Natural killer cell treated with Interleukin-12 subunit alpha and Interleukin-12 subunit beta and Interleukin-15 and Interleukin-18, amount 100 ng/mL, for 72 hours (primary cell): ENCODE measurements at regions not wholly inside any gene's neighbourhood (a gene's known extent, or its start where the extent isn't known, plus 50 kb on each side); places are given as distances from the start of the nearest gene placed in this dataset.

Source experiments
- ATAC-seq, 2 donors: fragments of 150-1000 bp; cut with Tn5 transposase in 1 of 2; sonication (Bioruptor Pico), chemical (Tn5 transposase) in 1 of 2; 2 replicates each; pipeline ENCODE4 v1.10.0; 2021
- DNase-seq: peaks from one replicate; pipeline ENCODE4 v3.0.0; 2022; ENCODE audit warnings: low spot score
- H3K27ac Mint-ChIP-seq, 2 donors: 1 replicate in 1 of 2; 2 replicates in 1 of 2; pipeline ENCODE4 v1.8.0; 2022; ENCODE audit warnings: mixed read lengths in 2 of 2, mild to moderate bottlenecking in 1 of 2, moderate library complexity in 1 of 2
- H3K27me3 Mint-ChIP-seq, 2 donors: 1 replicate in 1 of 2; 2 replicates in 1 of 2; pipeline ENCODE4 v1.8.0; 2022; ENCODE audit warnings: mixed read lengths in 2 of 2
- H3K36me3 Mint-ChIP-seq: one replicate; pipeline ENCODE4 v1.8.0; 2022; ENCODE audit warnings: mixed read lengths
- H3K4me1 Mint-ChIP-seq, 2 donors: 1 replicate in 1 of 2; 2 replicates in 1 of 2; pipeline ENCODE4 v1.8.0; 2022; ENCODE audit warnings: low read depth in 2 of 2, mixed read lengths in 2 of 2, mild to moderate bottlenecking in 1 of 2
- H3K4me3 Mint-ChIP-seq: one replicate; pipeline ENCODE4 v1.8.0; 2022; ENCODE audit warnings: mixed read lengths
- H3K9me3 Mint-ChIP-seq: 2 replicates; pipeline ENCODE4 v1.8.0; 2022; ENCODE audit warnings: mixed read lengths

DNA sequence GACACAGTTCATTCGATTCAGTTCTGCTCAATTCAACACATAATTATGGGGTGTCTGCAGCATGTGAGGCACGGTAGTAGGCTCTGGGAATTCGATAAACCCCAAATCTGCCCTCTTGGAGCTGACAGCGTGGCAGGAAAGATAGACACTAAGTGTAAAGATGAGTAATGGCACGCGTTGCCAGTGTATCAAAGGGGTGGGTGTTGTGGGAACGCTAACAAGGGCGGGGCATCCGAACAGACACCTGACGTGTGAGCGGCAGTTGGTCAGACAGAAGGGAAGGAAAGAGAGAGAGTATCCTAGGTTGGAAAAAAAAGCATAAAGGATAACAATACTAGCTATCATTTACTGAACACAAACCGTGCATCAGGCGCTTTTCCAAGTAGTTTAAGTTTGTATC is 125.7 kb upstream of the HAAO start:
- H3K36me3 Mint-ChIP-seq: no peaks in the 10 kb centered on the region
- peaks cover 6 to 7% of the 10 kb centered on the region in 2 donors for H3K27me3 Mint-ChIP-seq
- no peaks in the 10 kb centered on the region for H3K9me3 Mint-ChIP-seq
- H3K4me3 Mint-ChIP-seq: no peak overlapping the region
- peaks cover 4 to 5% of the 10 kb centered on the region in 2 donors for H3K4me1 Mint-ChIP-seq
- H3K27ac Mint-ChIP-seq: no peak overlapping the region
- ATAC-seq (no peak), DNase-seq (peak; percentile 26)

DNA sequence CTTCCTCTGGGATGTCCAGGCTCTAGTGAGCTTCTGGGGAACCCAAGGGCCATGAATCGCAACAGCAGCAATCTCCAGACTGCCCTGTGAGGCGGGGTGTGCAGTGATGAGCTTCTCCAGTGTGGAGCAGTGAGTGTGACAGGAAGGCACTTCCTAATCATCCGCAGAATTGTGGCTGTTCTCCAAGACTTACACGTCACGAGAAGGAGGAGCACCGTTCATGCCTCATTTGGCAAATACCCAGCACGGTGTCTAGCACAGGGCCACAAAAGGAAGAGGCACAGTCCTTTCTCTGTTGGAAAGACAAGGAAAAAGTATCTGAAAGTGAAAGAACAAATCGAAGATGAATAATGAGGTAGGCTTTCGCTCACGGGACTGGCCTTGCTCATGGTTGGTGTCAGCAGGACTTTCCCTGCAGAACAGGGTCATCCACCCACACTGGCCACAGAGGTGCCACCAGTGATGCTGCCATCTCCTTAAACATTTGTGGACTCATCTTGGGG is 125.1 kb upstream of the HAAO start:
- Mint-ChIP-seq H3K9me3 (no peaks in the 10 kb centered on the region), H3K4me1 (peaks cover 4 to 5% of the 10 kb centered on the region in 2 donors), H3K36me3 (no peaks in the 10 kb centered on the region), H3K27ac (no peak overlapping the region), H3K4me3 (no peak overlapping the region), H3K27me3 (peaks cover 6 to 7% of the 10 kb centered on the region in 2 donors)
- no peak for DNase-seq
- no peak for ATAC-seq

DNA sequence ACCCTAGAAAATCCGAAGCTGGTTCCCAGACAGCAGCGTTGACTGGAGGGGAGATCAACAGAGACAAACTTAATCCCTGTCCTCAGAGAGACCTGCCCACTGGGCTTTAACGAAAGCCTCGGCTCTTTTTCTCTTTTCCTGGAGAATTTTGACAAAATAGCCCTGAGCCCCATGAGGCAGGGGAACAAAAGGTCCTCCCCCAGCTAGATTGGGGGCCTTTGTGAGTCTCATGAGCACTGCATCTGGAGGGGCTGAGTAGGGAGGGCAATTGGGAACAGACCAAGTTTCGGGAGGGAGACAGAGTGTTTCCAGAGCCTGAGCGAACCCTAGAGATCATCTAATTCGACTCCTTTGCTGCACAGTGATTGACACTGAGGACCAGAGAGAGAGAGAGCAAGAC is 123.9 kb upstream of the HAAO start:
- Mint-ChIP-seq H3K36me3 (no peaks in the 10 kb centered on the region), H3K9me3 (no peaks in the 10 kb centered on the region), H3K4me3 (no peak overlapping the region), H3K27me3 (peaks cover 6 to 7% of the 10 kb centered on the region in 2 donors), H3K27ac (no peak overlapping the region), H3K4me1 (peaks cover 4 to 5% of the 10 kb centered on the region in 2 donors)
- ATAC-seq (no peak), DNase-seq (peak; percentile 50)

DNA sequence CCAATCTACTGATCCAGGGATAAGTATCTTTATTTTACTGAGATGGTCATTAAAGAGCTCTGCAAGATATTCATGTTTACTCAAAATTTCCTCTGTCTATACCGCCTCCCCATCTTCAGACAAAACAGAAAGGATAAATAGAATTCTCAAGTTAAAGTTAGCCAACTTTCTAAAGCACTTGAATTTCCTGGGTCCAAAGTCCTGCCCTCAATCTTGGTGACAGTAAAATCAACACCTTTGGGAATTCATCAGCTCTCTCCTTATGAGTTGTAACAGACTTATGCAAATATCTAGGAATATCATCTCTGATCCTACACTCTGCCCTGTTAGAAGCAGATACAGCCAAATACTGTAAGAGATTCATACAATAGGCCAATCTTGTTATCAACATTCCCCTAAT is 122.5 kb upstream of the HAAO start:
- Mint-ChIP-seq H3K4me3 (no peak overlapping the region), H3K36me3 (no peaks in the 10 kb centered on the region), H3K4me1 (peaks cover 4 to 5% of the 10 kb centered on the region in 2 donors), H3K9me3 (no peaks in the 10 kb centered on the region), H3K27me3 (peaks cover 6 to 7% of the 10 kb centered on the region in 2 donors), H3K27ac (no peak overlapping the region)
- DNase-seq (no peak), ATAC-seq (no peak)

DNA sequence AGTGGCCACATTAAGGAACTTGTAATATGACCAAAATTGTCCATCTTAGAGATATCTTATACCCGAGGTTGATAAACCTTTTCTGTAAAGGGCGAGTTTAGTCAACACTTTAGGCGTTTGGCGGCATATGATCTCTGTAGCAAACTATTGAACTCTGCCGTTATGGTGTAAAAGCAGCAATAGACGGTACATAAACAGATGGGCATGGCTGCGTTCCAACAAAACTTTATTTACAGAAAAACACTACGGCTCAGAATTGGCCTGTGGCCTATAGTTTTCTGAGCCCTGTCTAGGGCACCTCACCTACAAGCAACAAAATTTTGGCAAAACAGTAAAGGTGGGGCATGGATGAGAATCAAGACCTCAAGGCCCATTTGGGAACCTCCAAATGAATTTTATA is 121.9 kb upstream of the HAAO start:
- Mint-ChIP-seq H3K4me1 (peaks cover 4 to 5% of the 10 kb centered on the region in 2 donors), H3K4me3 (no peak overlapping the region), H3K27ac (no peak overlapping the region)

DNA sequence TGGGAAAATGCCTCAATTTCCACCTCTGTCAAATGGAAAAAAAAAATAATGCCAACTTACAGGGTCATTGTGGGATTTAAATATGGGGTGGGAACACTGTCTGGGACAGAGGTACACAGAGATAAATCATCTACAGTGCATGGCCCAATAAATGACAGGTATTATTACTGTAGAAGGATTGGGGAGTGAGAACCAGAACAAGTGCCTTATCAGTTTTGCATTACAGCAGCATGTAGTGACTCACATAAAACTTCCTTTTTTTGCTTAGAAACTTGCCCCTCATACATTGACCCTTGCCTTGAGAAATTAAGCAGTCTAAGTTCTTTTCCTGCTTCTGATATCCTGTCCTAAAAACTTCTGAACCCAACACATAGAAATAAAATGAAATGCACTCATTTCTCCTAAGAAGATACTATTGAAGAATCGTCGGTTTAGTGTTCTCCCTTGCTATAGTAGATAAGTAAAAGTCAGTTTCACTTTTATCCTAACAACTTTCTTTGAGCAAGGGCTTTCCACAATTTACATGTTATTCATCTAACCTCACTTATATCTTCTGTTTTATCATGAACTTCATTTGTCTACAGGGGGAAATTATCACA is 121.0 kb upstream of the HAAO start:
- ATAC-seq: no peak
- H3K4me3 Mint-ChIP-seq: no peak overlapping the region

More for the DNA sequence above, 121.9 kb upstream of the HAAO start:
- H3K36me3 Mint-ChIP-seq: no peaks in the 10 kb centered on the region
- DNase-seq (no peak), ATAC-seq (no peak)
- H3K9me3 Mint-ChIP-seq: no peaks in the 10 kb centered on the region
- peaks cover 6 to 7% of the 10 kb centered on the region in 2 donors for H3K27me3 Mint-ChIP-seq

DNA sequence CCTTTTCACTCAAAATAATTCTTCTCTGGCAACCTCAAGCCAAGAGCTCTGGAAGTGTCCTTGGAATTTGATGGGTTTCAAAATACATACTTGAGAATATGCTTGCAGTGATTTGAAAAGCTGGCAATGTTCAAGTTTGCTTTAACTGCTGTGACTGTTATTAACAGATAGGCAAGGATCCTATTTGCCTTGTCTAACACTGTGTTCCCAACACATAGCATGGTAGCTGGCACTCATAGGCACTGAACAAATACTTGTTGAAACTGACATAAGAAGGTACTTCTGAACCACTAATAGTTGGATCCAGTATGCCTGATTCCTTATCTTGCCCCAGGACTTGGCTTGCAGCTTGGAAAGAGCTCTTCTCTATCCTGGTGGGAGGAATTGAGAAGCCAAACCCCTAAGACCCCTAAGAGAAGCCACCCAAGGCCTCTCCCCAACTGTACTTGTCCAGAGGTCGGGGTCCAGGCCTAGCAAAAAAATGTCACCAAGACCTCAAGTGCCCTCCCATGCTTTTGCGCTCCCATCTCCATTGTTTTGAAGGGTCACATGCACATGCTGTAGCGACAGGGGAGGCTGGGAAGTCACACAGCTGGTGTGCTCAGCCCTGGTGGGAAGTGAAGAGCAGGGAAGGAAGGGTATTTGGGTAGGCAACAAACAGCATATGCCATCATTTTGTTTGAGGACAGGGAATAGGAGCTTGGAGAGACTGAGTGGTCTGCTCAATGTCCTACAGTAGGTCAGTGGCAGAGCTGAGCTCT is 118.4 kb upstream of the HAAO start:
- Mint-ChIP-seq H3K27me3 (peaks cover 5 to 8% of the 10 kb centered on the region in 2 donors), H3K9me3 (no peaks in the 10 kb centered on the region), H3K27ac (no peak overlapping the region), H3K4me1 (peaks cover 4 to 11% of the 10 kb centered on the region in 2 donors), H3K4me3 (no peak overlapping the region), H3K36me3 (no peaks in the 10 kb centered on the region)
- no peak for DNase-seq
- ATAC-seq: no peak

More for the DNA sequence above, 121.0 kb upstream of the HAAO start:
- Mint-ChIP-seq H3K27me3 (peaks cover 6 to 7% of the 10 kb centered on the region in 2 donors), H3K4me1 (peaks cover 4 to 5% of the 10 kb centered on the region in 2 donors), H3K9me3 (no peaks in the 10 kb centered on the region), H3K36me3 (no peaks in the 10 kb centered on the region), H3K27ac (no peak overlapping the region)
- no peak for DNase-seq

DNA sequence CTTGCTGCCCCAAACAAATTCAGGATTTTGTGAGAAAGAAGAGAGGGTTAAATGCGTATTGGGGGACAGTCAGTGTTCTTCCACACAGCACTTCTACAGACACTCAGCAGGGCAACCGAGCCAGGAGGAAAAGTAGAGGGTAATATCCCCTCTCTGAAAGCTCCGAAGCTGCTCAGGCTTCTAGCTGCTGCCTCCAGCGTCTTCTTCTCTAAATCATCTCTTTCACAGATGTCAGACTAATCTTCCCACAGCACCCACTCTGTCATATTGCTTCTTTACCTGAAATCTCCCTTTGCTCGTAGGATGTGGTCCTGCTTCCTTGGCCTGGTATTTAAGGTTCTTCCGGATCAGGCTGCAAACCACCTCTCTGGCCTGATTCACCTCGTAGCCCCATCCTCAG is 117.6 kb upstream of the HAAO start:
- DNase-seq: no peak
- H3K9me3 Mint-ChIP-seq: no peaks in the 10 kb centered on the region
- H3K27ac Mint-ChIP-seq: no peak overlapping the region
- peaks cover 5 to 9% of the 10 kb centered on the region in 2 donors for H3K27me3 Mint-ChIP-seq
- no peak overlapping the region for H3K4me3 Mint-ChIP-seq
- no peak for ATAC-seq
- H3K4me1 Mint-ChIP-seq: peaks cover 4 to 11% of the 10 kb centered on the region in 2 donors
- no peaks in the 10 kb centered on the region for H3K36me3 Mint-ChIP-seq

DNA sequence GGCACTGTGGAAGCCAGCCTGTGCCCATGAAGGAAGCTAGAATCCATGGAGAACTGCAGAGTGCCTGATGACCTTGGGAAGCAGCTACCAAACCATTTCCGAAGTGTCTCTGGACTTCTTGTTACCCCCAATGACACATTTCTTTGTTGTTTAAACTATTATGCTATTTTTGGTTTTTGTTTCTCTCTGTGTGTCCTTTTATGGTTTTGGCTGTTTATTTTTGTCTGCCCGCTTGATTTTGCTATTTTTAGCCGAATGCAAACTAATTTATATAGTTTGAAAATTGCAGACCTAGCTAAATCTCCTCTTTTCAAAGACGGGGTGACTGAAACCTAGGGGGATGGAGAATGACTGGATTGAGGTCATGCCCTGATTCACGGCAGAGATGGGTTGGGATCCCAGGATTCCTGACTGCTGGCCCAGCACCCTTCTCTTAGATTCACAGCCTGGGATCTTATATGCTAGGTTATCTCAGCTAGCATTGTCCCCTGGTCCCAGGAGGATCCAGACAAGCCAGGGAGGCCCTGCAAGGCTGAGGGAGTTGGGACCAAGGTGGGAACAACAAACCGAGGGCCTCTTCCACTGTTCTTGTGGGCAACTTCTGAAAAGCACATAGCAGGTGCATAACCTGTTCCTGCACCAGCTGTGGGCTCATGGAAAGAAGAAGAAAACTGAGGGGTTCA is 116.3 kb upstream of the HAAO start:
- H3K4me3 Mint-ChIP-seq: no peak overlapping the region

DNA sequence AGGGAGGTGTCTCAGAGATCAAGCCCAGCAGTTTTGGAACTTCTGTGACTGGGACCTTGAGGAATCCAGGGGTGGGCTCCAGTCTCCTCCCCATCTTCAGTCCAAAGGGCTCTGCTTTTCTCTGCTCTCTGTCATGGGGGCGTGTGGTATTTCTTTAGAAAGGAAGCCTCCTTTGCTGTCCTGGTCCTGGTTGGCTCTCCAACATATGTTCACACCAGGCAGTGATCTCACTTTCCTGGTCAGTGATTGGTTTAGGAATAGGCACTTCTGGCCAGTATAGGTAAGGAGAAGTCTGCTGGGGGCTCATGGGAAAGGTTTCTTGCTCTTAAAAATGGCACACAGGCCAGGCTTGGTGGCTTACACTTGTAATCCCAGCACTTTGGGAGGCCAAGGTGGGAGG is 115.5 kb upstream of the HAAO start:
- DNase-seq (no peak), ATAC-seq (no peak)
- Mint-ChIP-seq H3K27ac (no peak overlapping the region), H3K27me3 (peaks cover 5 to 9% of the 10 kb centered on the region in 2 donors), H3K36me3 (no peaks in the 10 kb centered on the region), H3K9me3 (no peaks in the 10 kb centered on the region), H3K4me3 (no peak overlapping the region), H3K4me1 (peaks cover 0 to 5% of the 10 kb centered on the region in 2 donors)

More for the DNA sequence above, 116.3 kb upstream of the HAAO start:
- H3K4me1 Mint-ChIP-seq: peaks cover 4 to 10% of the 10 kb centered on the region in 2 donors
- ATAC-seq (no peak), DNase-seq (no peak)
- peaks cover 5 to 9% of the 10 kb centered on the region in 2 donors for H3K27me3 Mint-ChIP-seq
- H3K36me3 Mint-ChIP-seq: no peaks in the 10 kb centered on the region
- no peaks in the 10 kb centered on the region for H3K9me3 Mint-ChIP-seq
- no peak overlapping the region for H3K27ac Mint-ChIP-seq

DNA sequence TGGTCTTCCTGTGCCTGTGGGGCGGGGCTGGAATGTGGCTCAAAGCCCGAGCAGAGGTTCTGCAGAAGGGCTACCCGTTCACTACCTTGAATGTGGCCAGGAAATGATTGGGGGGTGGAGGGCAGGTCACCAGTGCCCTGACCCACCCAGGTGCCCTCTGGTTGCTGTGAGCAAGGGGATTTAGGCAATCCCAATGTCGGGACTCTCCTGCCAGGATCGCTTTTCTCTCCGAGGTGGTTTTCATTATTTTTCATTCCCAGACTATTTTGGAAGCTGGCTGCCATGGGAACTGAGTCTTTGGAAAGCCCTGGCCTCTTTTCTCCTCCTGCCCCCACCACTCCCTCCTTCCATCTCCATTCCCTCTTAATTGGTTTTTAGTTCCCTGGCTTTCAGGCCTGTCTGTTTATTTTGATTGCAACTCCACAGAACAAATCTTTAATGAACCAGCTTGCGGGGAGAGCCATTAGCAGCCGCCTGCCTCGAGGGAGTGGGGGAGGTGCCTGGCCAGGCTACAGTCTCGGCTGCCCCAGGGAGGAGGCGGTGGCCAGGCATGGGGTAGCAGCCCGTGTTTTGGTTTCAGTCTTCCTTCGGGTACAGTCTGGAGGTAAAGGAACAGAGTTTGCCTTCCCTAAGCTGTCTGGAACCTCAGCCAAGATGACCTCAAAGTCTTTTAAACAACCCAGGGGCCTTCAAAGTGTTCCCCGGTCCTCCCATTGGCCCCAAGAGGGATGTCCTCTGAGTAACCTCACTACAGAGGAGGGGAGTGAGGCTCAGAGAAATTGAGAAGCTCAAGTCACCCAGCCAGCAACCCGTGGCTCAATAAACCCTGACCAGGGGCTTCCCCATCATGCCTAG is 114.4 kb upstream of the HAAO start:
- DNase-seq: no peak
- no peak for ATAC-seq
- Mint-ChIP-seq H3K27ac (no peak overlapping the region), H3K4me1 (peaks cover 0 to 5% of the 10 kb centered on the region in 2 donors), H3K4me3 (no peak overlapping the region), H3K36me3 (no peaks in the 10 kb centered on the region), H3K9me3 (no peaks in the 10 kb centered on the region), H3K27me3 (peaks cover 5 to 9% of the 10 kb centered on the region in 2 donors)

DNA sequence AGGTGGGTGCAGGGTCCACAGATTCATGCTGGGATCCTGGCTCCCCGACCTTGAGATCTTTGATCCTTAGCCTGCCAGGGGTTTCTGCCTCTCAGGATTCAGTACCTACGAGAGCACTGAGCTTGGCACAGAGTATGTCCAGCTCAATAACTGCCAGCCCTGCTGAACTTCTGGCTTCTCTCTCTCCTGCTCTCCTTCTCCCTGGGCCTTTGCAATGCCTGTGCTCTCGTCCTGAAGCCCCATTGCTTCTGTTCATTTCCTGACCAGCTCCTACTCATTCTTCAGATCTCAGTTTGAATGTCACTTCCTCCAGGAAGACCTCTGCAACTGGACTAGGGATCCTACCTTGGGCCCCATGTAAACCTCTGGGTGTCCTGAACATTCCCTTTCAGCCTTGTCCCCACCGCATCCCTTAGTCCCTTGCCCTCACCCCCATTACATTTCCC is 113.8 kb upstream of the HAAO start:
- Mint-ChIP-seq H3K36me3 (no peaks in the 10 kb centered on the region), H3K4me1 (peaks cover 0 to 5% of the 10 kb centered on the region in 2 donors), H3K27me3 (peaks cover 5 to 9% of the 10 kb centered on the region in 2 donors), H3K27ac (no peak overlapping the region), H3K9me3 (no peaks in the 10 kb centered on the region), H3K4me3 (no peak overlapping the region)
- DNase-seq (no peak), ATAC-seq (no peak)
